ENCODE measurements at regions not wholly inside any gene's neighbourhood (a gene's known extent, or its start where the extent isn't known, plus 50 kb on each side); places are given as distances from the start of the nearest gene placed in this dataset.

GRCh38 chr2:194826241-194826640 is 830.8 kb upstream of the SLC39A10 start:
- H3K4me1 Mint-ChIP-seq (ENCODE audit: insufficient read depth, unreplicated experiment): no peaks in the 10 kb centered on the region
- no peaks in the 10 kb centered on the region for H3K27me3 Mint-ChIP-seq (ENCODE audit: insufficient read depth, unreplicated experiment)
- intact Hi-C loops (cut with micrococcal nuclease): no loop called here
- BruUV-seq (replicated peaks): no TSS peak
- no peak overlapping the region for H3K4me3 Mint-ChIP-seq (ENCODE audit: unreplicated experiment)
- no peaks in the 10 kb centered on the region for H3K9me3 Mint-ChIP-seq (ENCODE audit: unreplicated experiment)
- ChIA-PET CTCF (no interaction called here), POLR2A (no interaction called here)
- no peak overlapping the region for H3K27ac Mint-ChIP-seq (ENCODE audit: low read depth, unreplicated experiment)
- no peaks in the 10 kb centered on the region for H3K36me3 Mint-ChIP-seq (ENCODE audit: insufficient read depth, unreplicated experiment)
- TF ChIP-seq CTCF (IDR thresholded peaks at IDR 0.05; ENCODE audit: unreplicated experiment): no peak
- no peak for DNase-seq (ENCODE audit: unreplicated experiment)

DNA sequence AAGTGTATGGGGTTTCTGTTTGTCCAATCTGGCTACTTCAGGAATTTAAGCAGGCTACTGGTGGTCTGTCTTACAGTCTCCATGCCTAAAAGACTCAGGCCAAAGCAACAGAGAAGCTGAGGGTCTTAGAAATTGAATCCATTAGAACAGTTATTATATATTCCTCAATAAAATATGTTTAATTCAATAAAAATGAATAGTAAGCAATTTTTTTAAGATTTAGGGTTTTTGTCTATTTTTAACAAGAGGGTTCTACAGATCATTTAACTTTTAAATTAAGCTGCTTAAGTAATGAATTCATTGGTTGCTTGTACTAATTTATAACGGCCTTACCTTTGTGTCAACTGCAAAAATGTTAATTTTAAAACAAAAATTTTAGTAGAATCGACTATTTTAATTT is 832.6 kb upstream of the SLC39A10 start:
- no peaks in the 10 kb centered on the region for H3K36me3 Mint-ChIP-seq (ENCODE audit: insufficient read depth, unreplicated experiment)
- no peak overlapping the region for H3K4me3 Mint-ChIP-seq (ENCODE audit: unreplicated experiment)
- no TSS peak for BruUV-seq (replicated peaks)
- no peak overlapping the region for H3K27ac Mint-ChIP-seq (ENCODE audit: low read depth, unreplicated experiment)
- no peak for TF ChIP-seq CTCF (IDR thresholded peaks at IDR 0.05; ENCODE audit: unreplicated experiment)
- no peaks in the 10 kb centered on the region for H3K9me3 Mint-ChIP-seq (ENCODE audit: unreplicated experiment)
- no peaks in the 10 kb centered on the region for H3K27me3 Mint-ChIP-seq (ENCODE audit: insufficient read depth, unreplicated experiment)
- POLR2A ChIA-PET: no interaction called here
- H3K4me1 Mint-ChIP-seq (ENCODE audit: insufficient read depth, unreplicated experiment): no peaks in the 10 kb centered on the region
- no peak for DNase-seq (ENCODE audit: unreplicated experiment)
- CTCF ChIA-PET: interaction anchor here (0.8 kb wide), 1 partner anchor 278 kb away, joined by 4 read pairs; no protein-coding TSS in a partner anchor
- intact Hi-C loops (cut with micrococcal nuclease): loop anchor here (5.0 kb wide), 1 partner anchor 493 kb away; no protein-coding TSS in a partner anchor

DNA sequence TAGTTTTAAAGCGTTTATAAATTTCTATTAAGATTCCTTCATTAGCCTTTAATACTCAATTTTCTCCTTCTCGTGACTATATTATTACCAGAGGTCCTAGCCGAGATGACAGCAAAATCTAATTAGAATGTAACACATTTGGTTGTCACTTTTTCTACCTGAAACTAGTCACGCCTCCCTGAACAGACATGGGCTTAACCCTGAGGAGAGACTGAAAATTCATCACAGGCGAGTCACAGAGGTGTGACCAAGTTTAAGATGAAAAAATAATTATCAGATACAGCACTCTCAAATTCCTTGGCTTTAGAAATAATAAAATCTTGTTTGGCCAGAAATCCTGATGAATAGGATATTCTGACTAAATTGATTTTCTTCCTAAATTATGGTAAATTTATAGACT is 834.4 kb upstream of the SLC39A10 start:
- H3K36me3 Mint-ChIP-seq (ENCODE audit: insufficient read depth, unreplicated experiment): no peaks in the 10 kb centered on the region
- ChIA-PET POLR2A (no interaction called here), CTCF (interaction anchor here (1.3 kb wide), 1 partner anchor 1127 kb away, joined by 8 read pairs; no protein-coding TSS in a partner anchor)
- no peaks in the 10 kb centered on the region for H3K9me3 Mint-ChIP-seq (ENCODE audit: unreplicated experiment)
- intact Hi-C loops (cut with micrococcal nuclease): loop anchor here (5.0 kb wide), 1 partner anchor 495 kb away; no protein-coding TSS in a partner anchor
- no peaks in the 10 kb centered on the region for H3K4me1 Mint-ChIP-seq (ENCODE audit: insufficient read depth, unreplicated experiment)
- no peak overlapping the region for H3K4me3 Mint-ChIP-seq (ENCODE audit: unreplicated experiment)
- TF ChIP-seq CTCF (IDR thresholded peaks at IDR 0.05; ENCODE audit: unreplicated experiment): no peak
- DNase-seq (ENCODE audit: unreplicated experiment): peak; percentile 2
- H3K27me3 Mint-ChIP-seq (ENCODE audit: insufficient read depth, unreplicated experiment): no peaks in the 10 kb centered on the region
- no TSS peak for BruUV-seq (replicated peaks)
- no peak overlapping the region for H3K27ac Mint-ChIP-seq (ENCODE audit: low read depth, unreplicated experiment)

DNA sequence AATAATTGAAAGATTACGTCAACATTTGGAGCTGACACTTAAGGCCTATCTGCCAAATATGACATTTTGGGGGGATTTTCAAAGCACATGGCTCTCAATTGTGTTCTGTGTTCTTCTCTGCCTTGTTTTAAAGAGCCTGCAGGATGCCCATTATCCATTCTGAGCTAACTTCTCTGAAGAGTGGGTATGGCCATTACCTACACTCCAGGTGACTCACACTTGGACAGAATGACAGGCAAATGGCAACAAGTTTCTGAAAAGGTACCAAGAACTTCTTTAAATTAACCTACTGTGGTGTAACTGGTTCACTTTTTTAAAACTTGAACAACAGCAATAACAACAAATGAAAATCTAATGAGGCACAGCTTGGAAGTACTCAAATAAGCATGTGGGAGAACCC is 834.9 kb upstream of the SLC39A10 start:
- ChIA-PET CTCF (interaction anchor here (1.3 kb wide), 1 partner anchor 1127 kb away, joined by 8 read pairs; no protein-coding TSS in a partner anchor), POLR2A (no interaction called here)
- Mint-ChIP-seq H3K27ac (ENCODE audit: low read depth, unreplicated experiment) (no peak overlapping the region), H3K9me3 (ENCODE audit: unreplicated experiment) (no peaks in the 10 kb centered on the region), H3K36me3 (ENCODE audit: insufficient read depth, unreplicated experiment) (no peaks in the 10 kb centered on the region), H3K4me3 (ENCODE audit: unreplicated experiment) (no peak overlapping the region), H3K27me3 (ENCODE audit: insufficient read depth, unreplicated experiment) (no peaks in the 10 kb centered on the region), H3K4me1 (ENCODE audit: insufficient read depth, unreplicated experiment) (no peaks in the 10 kb centered on the region)
- no peak for TF ChIP-seq CTCF (IDR thresholded peaks at IDR 0.05; ENCODE audit: unreplicated experiment)
- no peak for DNase-seq (ENCODE audit: unreplicated experiment)
- BruUV-seq (replicated peaks): no TSS peak
- intact Hi-C loops (cut with micrococcal nuclease): loop anchor here (5.0 kb wide), 1 partner anchor 495 kb away; no protein-coding TSS in a partner anchor
